ENCODE measurements at regions not wholly inside any gene's neighbourhood (a gene's known extent, or its start where the extent isn't known, plus 50 kb on each side); places are given as distances from the start of the nearest gene placed in this dataset.

DNA sequence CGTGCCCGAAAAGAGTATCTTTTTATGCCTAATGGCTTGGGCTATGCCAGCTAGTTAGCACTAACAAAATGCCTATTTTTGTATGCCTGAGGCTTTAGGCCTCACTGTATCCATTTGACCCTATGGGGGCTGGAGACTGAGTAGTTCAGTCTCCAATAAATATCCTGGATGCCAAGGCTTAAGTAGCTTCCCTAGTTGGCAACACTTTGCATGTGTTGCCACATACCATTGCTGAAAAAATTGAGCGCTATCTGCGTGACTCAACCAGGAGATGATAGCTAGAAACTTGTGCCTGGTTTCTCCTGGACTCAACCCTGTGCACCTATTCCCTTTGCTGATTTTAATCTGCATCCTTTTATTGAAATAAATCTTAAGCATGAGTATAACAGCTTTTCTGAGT lies 58.4 kb upstream of the ATP2C1 start:
- DNase-seq (ENCODE audit: missing footprints) (no peak), ATAC-seq (peak; percentile 83)
- intact Hi-C loops (cut with DNase I) = no loop called here

DNA sequence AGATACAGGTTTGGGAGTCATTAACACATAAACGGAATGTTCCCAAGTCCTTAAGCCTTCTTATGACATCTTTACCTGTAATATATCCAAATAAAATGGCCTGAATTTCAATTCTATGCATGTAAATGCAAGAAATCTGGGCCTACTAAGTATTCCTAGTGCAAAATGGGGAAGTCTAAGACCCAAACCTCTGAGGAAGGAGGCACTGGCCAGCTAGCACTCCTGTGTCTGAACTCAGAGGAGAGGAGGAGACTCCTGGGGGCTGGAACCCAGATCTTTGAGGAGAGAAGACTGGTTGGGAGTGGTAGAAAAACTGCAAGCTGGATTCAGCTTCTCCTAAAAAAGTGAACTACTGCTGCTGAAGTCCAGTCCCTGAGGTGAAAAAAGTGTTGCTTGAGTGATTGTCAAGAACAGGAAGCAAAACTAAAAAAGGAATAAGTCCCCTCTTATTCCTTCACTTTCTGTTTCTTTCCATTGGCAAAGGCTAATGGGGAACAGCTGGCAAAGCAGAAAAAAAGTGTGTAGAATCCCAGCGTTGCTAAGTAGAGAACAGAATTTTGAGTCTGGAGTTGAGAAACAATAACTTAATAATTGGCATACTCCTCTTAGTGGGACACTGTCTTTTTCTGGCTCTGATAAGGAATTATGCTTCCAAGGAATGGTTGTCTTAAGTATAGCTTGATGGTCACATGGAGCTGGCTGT lies 54.8 kb upstream of the ATP2C1 start:
- no peak for DNase-seq (ENCODE audit: missing footprints)
- intact Hi-C loops (cut with DNase I) = no loop called here
- ATAC-seq = peak; percentile 20

DNA sequence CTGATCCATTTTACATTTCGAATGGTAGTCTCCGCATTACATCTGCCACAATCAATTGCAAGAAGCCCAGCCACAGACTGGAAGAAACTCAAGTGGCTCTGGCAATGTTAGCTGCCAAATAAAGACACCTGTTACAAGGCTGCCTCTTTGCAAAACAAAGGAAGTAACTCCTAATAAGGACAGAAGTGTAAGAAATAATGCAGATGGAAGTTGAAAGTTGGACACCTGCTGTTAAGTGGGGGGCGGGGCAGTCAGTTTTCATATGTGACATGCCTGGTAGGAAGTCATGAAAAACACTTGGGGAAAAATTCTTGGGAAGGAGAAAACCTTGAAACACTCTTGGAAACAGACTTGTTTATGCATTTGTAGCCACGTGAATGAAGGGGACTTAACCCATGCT lies 54.1 kb upstream of the ATP2C1 start:
- intact Hi-C loops (cut with DNase I) = no loop called here
- ATAC-seq (no peak), DNase-seq (ENCODE audit: missing footprints) (no peak)

DNA sequence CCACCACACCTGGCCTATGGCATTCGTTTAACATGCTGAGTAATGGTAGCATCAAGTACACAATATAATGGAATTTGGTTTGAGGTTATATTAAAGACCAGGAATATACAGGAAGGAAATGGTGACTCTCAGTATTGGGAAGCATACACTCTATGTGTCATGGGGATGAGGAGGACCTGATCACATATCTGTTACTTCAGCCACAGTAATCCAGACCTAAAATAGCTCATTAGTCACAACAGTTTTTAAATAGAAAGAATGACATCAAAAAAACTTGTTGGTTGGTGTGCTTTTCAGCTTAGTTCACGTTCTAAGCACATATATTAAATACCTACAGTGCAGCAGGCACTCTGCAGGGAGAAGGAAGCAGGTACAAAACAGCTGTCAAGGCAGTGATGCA lies 52.5 kb upstream of the ATP2C1 start:
- intact Hi-C loops (cut with DNase I) = no loop called here
- no peak for DNase-seq (ENCODE audit: missing footprints)
- ATAC-seq = no peak

DNA sequence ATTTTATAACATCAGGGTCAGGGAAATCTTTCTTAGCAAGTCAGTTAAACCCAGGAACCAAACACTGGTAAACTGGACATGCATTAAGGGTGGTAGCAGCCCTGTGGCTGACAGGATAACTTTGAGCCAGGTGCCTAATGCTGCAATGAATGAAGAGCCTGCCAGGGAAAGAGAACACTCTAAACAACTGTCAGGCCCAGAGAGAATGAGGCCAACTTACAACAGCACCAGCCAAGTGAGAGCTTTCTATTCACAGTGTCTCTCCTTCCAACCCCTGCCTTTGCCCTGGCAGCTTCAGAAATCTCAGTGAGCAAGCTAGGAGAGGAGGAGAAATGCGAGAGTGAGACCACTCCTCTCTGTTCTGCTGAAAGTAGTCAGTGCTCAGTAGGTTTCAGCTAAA lies 50.4 kb upstream of the ATP2C1 start:
- DNase-seq (ENCODE audit: missing footprints) (no peak), ATAC-seq (peak; percentile 90)
- intact Hi-C loops (cut with DNase I) = no loop called here

Measured in Right ventricle myocardium inferior (tissue), 1 donor.